ENCODE measurements at regions not wholly inside any gene's neighbourhood (a gene's known extent, or its start where the extent isn't known, plus 50 kb on each side); places are given as distances from the start of the nearest gene placed in this dataset.

- no peak overlapping the region for H3K27ac ChIP-seq
- TF ChIP-seq ZFX (IDR thresholded peaks at IDR 0.05; ENCODE audit: borderline replicate concordance) (no peak), CTCF (IDR thresholded peaks at IDR 0.05) (no peak)
Measured at GRCh38 chr15:36479200-36479896, 100.1 kb upstream of the CDIN1 start.

- TF ChIP-seq CTCF (IDR thresholded peaks at IDR 0.05), result no peak
- no peak for TF ChIP-seq ZFX (IDR thresholded peaks at IDR 0.05; ENCODE audit: borderline replicate concordance)
- H3K27ac ChIP-seq, result no peak overlapping the region
Measured at GRCh38 chr15:36481156-36481555, 98.3 kb upstream of the CDIN1 start.

DNA sequence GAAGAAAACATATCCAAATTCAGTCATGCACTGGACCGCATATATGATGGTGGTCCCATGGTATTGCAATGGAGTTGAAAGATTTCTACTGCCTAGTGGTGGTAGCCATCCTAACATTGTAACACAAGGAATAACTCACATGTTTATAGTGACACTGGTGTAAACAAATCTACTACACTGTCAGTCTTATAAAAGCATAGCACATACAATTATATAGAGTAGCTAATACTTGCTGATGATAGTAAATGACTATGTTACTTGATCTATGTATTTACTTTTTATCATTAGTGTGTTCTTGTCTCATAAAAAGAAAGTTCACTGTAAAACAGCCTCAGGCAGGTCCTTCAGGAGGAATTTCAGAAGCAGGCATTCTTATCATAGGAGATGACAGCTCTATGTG, 96.0 kb upstream of the CDIN1 start:
- TF ChIP-seq CTCF (IDR thresholded peaks at IDR 0.05), result no peak
- H3K27ac ChIP-seq, result no peak overlapping the region

DNA sequence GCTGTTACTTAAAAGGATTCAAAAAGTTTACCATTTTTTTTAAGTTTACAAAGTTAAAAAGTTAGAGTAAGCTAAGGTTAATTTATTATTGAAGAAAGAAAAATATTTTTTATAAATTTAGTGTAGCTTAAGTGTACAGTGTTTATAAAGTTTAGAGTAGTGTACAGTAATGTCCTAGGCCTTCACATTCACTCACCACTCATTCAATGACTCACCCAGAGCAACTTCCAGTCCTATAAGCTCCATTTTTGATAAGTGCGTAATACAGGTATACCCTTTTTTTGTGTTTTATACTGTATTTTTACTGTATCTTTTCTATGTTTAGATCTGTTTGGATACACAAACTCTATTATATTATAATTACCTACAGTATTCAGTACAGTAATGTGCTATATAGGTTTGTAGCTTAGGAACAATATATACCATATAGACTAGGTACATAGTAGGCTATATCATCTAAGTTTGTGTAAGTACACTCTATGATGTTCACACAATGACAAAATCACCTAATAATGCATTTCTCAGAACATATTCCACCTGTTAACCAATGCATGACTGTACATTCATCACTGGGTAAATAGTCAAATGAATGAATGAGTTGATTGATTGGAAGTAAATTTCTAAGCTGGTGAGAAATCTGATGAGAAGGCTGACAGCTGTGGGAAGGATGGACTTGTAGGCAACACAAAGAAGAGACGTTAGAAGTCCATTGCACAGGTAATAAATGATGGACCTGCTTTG, 95.2 kb upstream of the CDIN1 start:
- TF ChIP-seq CTCF (IDR thresholded peaks at IDR 0.05) (no peak), ZFX (IDR thresholded peaks at IDR 0.05; ENCODE audit: borderline replicate concordance) (no peak)
- H3K27ac ChIP-seq, result no peak overlapping the region

- no peak for TF ChIP-seq CTCF (IDR thresholded peaks at IDR 0.05)
- TF ChIP-seq ZFX (IDR thresholded peaks at IDR 0.05; ENCODE audit: borderline replicate concordance), result no peak
- H3K27ac ChIP-seq, result no peak overlapping the region
Measured at GRCh38 chr15:36491912-36492311, 87.5 kb upstream of the CDIN1 start.

GRCh38 chr15:36495456-36495991, 83.9 kb upstream of the CDIN1 start:
- TF ChIP-seq CTCF (IDR thresholded peaks at IDR 0.05) (no peak), ZFX (IDR thresholded peaks at IDR 0.05; ENCODE audit: borderline replicate concordance) (no peak)
- H3K27ac ChIP-seq, result no peak overlapping the region

DNA sequence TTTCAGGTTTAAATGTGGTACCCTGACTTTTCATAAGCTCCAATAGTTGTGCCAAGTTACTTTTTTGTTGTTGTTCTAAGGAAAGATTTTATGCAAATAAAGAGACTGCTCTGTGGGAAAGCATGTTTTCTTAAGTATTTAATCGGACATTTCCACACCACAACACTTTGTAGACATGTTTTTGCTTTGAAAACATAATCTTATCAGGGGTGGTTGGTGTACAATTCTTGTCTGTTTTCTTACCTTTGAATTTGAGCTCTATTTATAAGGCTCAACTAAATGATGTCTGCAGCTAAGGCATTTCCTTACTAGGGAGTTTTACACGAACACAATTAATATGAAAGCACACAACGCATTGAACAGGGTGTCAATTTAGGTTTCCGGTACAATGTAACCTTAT, 81.5 kb upstream of the CDIN1 start:
- TF ChIP-seq ZFX (IDR thresholded peaks at IDR 0.05; ENCODE audit: borderline replicate concordance) (no peak), CTCF (IDR thresholded peaks at IDR 0.05) (no peak)
- H3K27ac ChIP-seq, result no peak overlapping the region

Measured in 22Rv1 (cell line).